SK-N-SH treated with all-trans-retinoic acid at 6 μM for 48 hours (cell line): ENCODE measurements at regions not wholly inside any gene's neighbourhood (a gene's known extent, or its start where the extent isn't known, plus 50 kb on each side); places are given as distances from the start of the nearest gene placed in this dataset.

Source experiments
- ATAC-seq: fragments of 200-7000 bp; cut with Tn5 transposase; 3 replicates; pipeline ENCODE4 v1.9.1; 2020; ENCODE audit warnings: mild to moderate bottlenecking, moderate library complexity
- ARNTL ChIP-seq: fragments of 450-650 bp; formaldehyde crosslinking; IDR thresholded peaks from 2 replicates; pipeline ENCODE4 v1.5.0; 2020; ENCODE audit warnings: low read depth, mild to moderate bottlenecking, moderate library complexity, borderline replicate concordance
- BACH2 ChIP-seq: fragments of 250-450 bp; sonication (Bioruptor Pico); IDR thresholded peaks from 2 replicates; pipeline ENCODE4 v1.9.0; 2021; ENCODE audit warnings: mild to moderate bottlenecking, borderline replicate concordance
- CSDC2 ChIP-seq: fragments of 250-450 bp; sonication (Bioruptor Pico); IDR thresholded peaks from 2 replicates; pipeline ENCODE4 v1.5.0; 2020; ENCODE audit warnings: mild to moderate bottlenecking, moderate library complexity
- GLIS3 ChIP-seq: fragments of 250-450 bp; sonication (Bioruptor Pico); IDR thresholded peaks from 2 replicates; pipeline ENCODE4 v1.5.0; 2020; ENCODE audit warnings: mild to moderate bottlenecking, moderate library complexity
- ISL1 ChIP-seq: fragments of 250-450 bp; sonication (Bioruptor Pico); IDR thresholded peaks from 2 replicates; pipeline ENCODE4 v2.1.2; 2022; ENCODE audit warnings: mild to moderate bottlenecking, moderate library complexity
- OSR1 ChIP-seq: fragments of 250-450 bp; sonication (Bioruptor Pico); IDR thresholded peaks from 2 replicates; pipeline ENCODE4 v1.8.0; 2022; ENCODE audit warnings: moderate library complexity, mild to moderate bottlenecking, inconsistent platforms
- PPARA ChIP-seq: fragments of 250-450 bp; sonication (Bioruptor Pico); IDR thresholded peaks from 2 replicates; pipeline ENCODE4 v1.5.0; 2020; ENCODE audit warnings: mild to moderate bottlenecking, borderline replicate concordance
- RARB ChIP-seq: fragments of 250-450 bp; sonication (Bioruptor Pico); IDR thresholded peaks from 2 replicates; pipeline ENCODE4 v1.8.0; 2021; ENCODE audit warnings: mild to moderate bottlenecking, moderate library complexity
- SNAI2 ChIP-seq: fragments of 250-450 bp; sonication (Bioruptor Pico); IDR thresholded peaks from 2 replicates; pipeline ENCODE4 v1.5.0; 2020; ENCODE audit warnings: mild to moderate bottlenecking, moderate library complexity
- TCF4 ChIP-seq: fragments of 250-450 bp; sonication (Bioruptor Pico); IDR thresholded peaks from 2 replicates; pipeline ENCODE4 v1.8.0; 2021; ENCODE audit warnings: mild to moderate bottlenecking, moderate library complexity, borderline replicate concordance
- TOX ChIP-seq: fragments of 250-450 bp; sonication (Bioruptor Pico); IDR thresholded peaks from 2 replicates; pipeline ENCODE4 v1.8.0; 2021; ENCODE audit warnings: mild to moderate bottlenecking, moderate library complexity, borderline replicate concordance
- ZFP3 ChIP-seq: fragments of 250-450 bp; sonication (Bioruptor Pico); IDR thresholded peaks from 2 replicates; pipeline ENCODE4 v1.5.0; 2020; ENCODE audit warnings: mild to moderate bottlenecking, moderate library complexity
- ZFP30 ChIP-seq: fragments of 450-650 bp; formaldehyde crosslinking; IDR thresholded peaks from 2 replicates; pipeline ENCODE4 v1.5.0; 2022; ENCODE audit warnings: mild to moderate bottlenecking, moderate library complexity
- ZNF565 ChIP-seq: fragments of 450-650 bp; formaldehyde crosslinking; conservative IDR thresholded peaks from 2 replicates; pipeline ENCODE4 v1.5.0; 2020; ENCODE audit warnings: low read depth, mild to moderate bottlenecking, moderate library complexity
- ZNF8 ChIP-seq: fragments of 450-650 bp; formaldehyde crosslinking; IDR thresholded peaks from 2 replicates; pipeline ENCODE4 v1.5.0; 2020; ENCODE audit warnings: mild to moderate bottlenecking, moderate library complexity
- TF ChIP-seq, protein P1 (sequence below): fragments of 250-450 bp; sonication (Bioruptor Pico); IDR thresholded peaks from 2 replicates; pipeline ENCODE4 v1.5.1; 2021; ENCODE audit warnings: mild to moderate bottlenecking, moderate library complexity
- TF ChIP-seq, protein P2 (sequence below): fragments of 250-450 bp; sonication (Bioruptor Pico); IDR thresholded peaks from 2 replicates; pipeline ENCODE4 v1.8.0; 2021; ENCODE audit warnings: low read depth, mild to moderate bottlenecking, moderate library complexity, borderline replicate concordance
- TF ChIP-seq, protein P3 (sequence below): fragments of 250-450 bp; sonication (Bioruptor Pico); IDR thresholded peaks from 2 replicates; pipeline ENCODE4 v1.5.0; 2020; ENCODE audit warnings: mild to moderate bottlenecking, moderate library complexity
- TF ChIP-seq, protein P4 (sequence below): fragments of 250-450 bp; sonication (Bioruptor Pico); IDR thresholded peaks from 2 replicates; pipeline ENCODE4 v1.5.1; 2020; ENCODE audit warnings: low read depth, mild to moderate bottlenecking, moderate library complexity
- TF ChIP-seq, protein P5 (sequence below): fragments of 250-450 bp; sonication (Bioruptor Pico); IDR thresholded peaks from 2 replicates; pipeline ENCODE4 v1.8.0; 2020; ENCODE audit warnings: mild to moderate bottlenecking, moderate library complexity, borderline replicate concordance

DNA sequence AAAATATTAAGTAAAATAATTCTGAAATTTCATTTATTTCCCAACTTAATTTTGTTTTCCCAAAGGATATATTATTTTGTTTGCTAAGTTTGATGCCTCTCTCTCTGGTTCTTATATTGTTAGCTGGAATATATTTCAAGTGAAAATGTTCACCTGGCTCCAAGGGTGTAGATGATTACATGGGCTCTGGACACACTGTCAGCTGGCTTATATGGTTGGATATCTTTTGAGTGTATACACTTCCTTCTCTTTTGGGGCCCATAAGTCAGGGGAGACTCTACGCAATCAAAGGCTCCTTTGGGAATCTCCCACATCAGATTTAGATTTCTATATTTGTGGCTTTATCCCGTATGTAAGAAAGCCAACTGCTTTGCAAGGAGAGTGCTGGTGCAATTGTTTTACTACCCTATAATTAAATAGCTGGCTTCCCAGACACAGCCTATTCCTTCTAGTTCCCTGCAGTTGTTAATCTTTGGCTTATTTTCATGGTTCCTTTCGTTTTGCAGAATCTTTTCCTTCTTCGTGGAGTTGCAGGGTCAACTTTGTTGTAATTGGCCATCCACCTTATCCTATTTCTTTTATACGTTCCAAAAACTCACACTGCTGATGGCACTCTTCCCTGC is 225.7 kb downstream of the DPH6 start:
- TF ChIP-seq GLIS3 (CRISPR knock-in tag) (no peak), TCF4 (no peak), ZNF565 (no peak), OSR1 (no peak), RARB (CRISPR knock-in tag) (no peak)
- TF ChIP-seq, protein P1, sequence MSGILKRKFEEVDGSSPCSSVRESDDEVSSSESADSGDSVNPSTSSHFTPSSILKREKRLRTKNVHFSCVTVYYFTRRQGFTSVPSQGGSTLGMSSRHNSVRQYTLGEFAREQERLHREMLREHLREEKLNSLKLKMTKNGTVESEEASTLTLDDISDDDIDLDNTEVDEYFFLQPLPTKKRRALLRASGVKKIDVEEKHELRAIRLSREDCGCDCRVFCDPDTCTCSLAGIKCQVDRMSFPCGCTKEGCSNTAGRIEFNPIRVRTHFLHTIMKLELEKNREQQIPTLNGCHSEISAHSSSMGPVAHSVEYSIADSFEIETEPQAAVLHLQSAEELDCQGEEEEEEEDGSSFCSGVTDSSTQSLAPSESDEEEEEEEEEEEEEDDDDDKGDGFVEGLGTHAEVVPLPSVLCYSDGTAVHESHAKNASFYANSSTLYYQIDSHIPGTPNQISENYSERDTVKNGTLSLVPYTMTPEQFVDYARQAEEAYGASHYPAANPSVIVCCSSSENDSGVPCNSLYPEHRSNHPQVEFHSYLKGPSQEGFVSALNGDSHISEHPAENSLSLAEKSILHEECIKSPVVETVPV (CRISPR knock-in tag), result no peak
- TF ChIP-seq, protein P2, sequence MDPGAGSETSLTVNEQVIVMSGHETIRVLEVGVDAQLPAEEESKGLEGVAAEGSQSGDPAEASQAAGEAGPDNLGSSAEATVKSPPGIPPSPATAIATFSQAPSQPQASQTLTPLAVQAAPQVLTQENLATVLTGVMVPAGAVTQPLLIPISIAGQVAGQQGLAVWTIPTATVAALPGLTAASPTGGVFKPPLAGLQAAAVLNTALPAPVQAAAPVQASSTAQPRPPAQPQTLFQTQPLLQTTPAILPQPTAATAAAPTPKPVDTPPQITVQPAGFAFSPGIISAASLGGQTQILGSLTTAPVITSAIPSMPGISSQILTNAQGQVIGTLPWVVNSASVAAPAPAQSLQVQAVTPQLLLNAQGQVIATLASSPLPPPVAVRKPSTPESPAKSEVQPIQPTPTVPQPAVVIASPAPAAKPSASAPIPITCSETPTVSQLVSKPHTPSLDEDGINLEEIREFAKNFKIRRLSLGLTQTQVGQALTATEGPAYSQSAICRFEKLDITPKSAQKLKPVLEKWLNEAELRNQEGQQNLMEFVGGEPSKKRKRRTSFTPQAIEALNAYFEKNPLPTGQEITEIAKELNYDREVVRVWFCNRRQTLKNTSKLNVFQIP (CRISPR knock-in tag), result no peak
- no peak for ATAC-seq

DNA sequence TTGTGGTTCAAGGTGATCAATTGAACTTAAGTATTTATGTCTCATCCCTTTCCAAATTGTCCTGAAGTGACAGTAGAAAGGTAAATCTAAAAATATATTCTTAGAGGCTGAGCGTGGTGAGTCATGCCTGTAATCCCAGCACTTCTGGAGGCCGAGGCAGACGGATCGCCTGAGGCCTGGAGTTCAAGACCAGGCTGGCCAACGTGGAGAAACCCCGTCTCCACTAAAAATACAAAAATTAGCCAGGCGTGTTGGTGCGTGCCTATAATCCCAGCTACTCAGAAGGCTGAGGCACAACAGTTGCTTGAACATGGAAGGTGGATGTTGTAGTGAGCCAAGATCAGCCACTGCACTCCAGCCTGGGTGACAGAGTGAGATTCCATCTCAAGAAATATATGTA is 226.6 kb downstream of the DPH6 start:
- ATAC-seq, result no peak
- TF ChIP-seq ZFP30 (CRISPR knock-in tag) (no peak), BACH2 (CRISPR knock-in tag) (no peak), TOX (CRISPR knock-in tag) (no peak)

DNA sequence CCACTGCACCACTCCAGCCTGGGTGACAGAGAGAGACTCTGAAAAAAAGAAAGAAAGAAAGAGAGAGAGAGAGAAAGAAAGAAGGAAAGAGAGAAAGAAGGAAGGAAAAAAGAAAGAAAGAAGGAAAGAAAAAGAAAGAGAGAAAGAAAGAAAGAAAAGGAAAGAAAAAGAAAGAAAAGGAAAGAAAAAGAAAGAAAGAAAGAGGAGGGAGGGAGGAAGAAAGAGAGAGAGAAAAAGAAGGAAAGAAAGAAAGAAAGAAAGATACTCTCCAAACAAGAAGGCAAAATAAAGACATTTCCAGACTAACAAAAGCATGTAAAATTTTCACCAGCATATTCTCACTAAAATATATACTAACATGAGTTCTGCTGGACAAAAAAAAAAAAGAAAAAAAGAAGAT is 228.7 kb downstream of the DPH6 start:
- TF ChIP-seq PPARA (no peak), ZFP30 (CRISPR knock-in tag) (no peak), BACH2 (CRISPR knock-in tag) (no peak), ZNF565 (no peak), ARNTL (CRISPR knock-in tag) (no peak), SNAI2 (CRISPR knock-in tag) (no peak), ZNF8 (no peak), GLIS3 (CRISPR knock-in tag) (no peak), RARB (CRISPR knock-in tag) (no peak), ZFP3 (no peak), TOX (CRISPR knock-in tag) (no peak), CSDC2 (CRISPR knock-in tag) (no peak), ISL1 (CRISPR knock-in tag) (no peak)
- TF ChIP-seq, protein P3, sequence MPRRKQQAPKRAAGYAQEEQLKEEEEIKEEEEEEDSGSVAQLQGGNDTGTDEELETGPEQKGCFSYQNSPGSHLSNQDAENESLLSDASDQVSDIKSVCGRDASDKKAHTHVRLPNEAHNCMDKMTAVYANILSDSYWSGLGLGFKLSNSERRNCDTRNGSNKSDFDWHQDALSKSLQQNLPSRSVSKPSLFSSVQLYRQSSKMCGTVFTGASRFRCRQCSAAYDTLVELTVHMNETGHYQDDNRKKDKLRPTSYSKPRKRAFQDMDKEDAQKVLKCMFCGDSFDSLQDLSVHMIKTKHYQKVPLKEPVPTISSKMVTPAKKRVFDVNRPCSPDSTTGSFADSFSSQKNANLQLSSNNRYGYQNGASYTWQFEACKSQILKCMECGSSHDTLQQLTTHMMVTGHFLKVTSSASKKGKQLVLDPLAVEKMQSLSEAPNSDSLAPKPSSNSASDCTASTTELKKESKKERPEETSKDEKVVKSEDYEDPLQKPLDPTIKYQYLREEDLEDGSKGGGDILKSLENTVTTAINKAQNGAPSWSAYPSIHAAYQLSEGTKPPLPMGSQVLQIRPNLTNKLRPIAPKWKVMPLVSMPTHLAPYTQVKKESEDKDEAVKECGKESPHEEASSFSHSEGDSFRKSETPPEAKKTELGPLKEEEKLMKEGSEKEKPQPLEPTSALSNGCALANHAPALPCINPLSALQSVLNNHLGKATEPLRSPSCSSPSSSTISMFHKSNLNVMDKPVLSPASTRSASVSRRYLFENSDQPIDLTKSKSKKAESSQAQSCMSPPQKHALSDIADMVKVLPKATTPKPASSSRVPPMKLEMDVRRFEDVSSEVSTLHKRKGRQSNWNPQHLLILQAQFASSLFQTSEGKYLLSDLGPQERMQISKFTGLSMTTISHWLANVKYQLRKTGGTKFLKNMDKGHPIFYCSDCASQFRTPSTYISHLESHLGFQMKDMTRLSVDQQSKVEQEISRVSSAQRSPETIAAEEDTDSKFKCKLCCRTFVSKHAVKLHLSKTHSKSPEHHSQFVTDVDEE (CRISPR knock-in tag), result no peak
- TF ChIP-seq, protein P4, sequence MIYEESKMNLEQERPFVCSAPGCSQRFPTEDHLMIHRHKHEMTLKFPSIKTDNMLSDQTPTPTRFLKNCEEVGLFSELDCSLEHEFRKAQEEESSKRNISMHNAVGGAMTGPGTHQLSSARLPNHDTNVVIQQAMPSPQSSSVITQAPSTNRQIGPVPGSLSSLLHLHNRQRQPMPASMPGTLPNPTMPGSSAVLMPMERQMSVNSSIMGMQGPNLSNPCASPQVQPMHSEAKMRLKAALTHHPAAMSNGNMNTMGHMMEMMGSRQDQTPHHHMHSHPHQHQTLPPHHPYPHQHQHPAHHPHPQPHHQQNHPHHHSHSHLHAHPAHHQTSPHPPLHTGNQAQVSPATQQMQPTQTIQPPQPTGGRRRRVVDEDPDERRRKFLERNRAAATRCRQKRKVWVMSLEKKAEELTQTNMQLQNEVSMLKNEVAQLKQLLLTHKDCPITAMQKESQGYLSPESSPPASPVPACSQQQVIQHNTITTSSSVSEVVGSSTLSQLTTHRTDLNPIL, result no peak
- TF ChIP-seq, protein P1 (CRISPR knock-in tag), result no peak
- TF ChIP-seq, protein P5, sequence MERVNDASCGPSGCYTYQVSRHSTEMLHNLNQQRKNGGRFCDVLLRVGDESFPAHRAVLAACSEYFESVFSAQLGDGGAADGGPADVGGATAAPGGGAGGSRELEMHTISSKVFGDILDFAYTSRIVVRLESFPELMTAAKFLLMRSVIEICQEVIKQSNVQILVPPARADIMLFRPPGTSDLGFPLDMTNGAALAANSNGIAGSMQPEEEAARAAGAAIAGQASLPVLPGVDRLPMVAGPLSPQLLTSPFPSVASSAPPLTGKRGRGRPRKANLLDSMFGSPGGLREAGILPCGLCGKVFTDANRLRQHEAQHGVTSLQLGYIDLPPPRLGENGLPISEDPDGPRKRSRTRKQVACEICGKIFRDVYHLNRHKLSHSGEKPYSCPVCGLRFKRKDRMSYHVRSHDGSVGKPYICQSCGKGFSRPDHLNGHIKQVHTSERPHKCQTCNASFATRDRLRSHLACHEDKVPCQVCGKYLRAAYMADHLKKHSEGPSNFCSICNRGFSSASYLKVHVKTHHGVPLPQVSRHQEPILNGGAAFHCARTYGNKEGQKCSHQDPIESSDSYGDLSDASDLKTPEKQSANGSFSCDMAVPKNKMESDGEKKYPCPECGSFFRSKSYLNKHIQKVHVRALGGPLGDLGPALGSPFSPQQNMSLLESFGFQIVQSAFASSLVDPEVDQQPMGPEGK (CRISPR knock-in tag), result no peak
- TF ChIP-seq, protein P2 (CRISPR knock-in tag), result no peak
- TF ChIP-seq, all 23 proteins: peak for 0
- ATAC-seq, result no peak
